T-helper 1 cell (primary cell): ENCODE measurements at regions not wholly inside any gene's neighbourhood (a gene's known extent, or its start where the extent isn't known, plus 50 kb on each side); places are given as distances from the start of the nearest gene placed in this dataset.
"Not testable (repeated sequence)": the region's sequence is repeated elsewhere in the genome, so short reads cannot be mapped to it uniquely, and the experiment has no call there.

Source experiments
- DNase-seq, 5 donors: peaks; one replicate each; pipeline ENCODE4 v3.0.0-alpha.2; 2012 to 2020

GRCh38 chr10:108037061-108037460 is 872.6 kb upstream of the SORCS1 start:
- DNase-seq, result no peak

GRCh38 chr10:108036265-108036664 is 871.8 kb upstream of the SORCS1 start:
- DNase-seq, result no peak

- DNase-seq, result no peak
These were observed 870.3 kb upstream of the SORCS1 start for GRCh38 chr10:108034829-108035228.

- DNase-seq, result not testable (repeated sequence)
These were observed 869.0 kb upstream of the SORCS1 start for GRCh38 chr10:108033518-108033917.

DNA sequence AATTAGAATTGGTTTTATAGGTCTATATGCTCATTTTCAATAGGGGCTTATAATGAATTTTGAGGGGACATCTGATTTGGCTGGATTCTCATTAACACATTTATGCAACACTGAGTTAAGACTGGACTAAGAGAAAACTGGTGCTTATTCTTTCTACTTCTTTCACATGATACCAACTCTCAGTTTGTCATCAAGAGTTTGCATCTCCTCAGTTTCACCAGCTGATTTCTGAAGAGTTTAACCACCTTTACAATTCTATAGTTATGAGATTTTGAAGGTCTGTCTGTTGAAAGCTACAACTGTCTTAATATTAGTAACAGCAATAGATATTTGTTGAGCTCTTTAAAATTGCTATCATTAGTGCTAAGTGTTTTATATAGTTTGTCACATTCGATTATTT is 867.0 kb upstream of the SORCS1 start:
- DNase-seq, result no peak

GRCh38 chr10:108014902-108015177 is 850.3 kb upstream of the SORCS1 start:
- DNase-seq, result no peak

DNA sequence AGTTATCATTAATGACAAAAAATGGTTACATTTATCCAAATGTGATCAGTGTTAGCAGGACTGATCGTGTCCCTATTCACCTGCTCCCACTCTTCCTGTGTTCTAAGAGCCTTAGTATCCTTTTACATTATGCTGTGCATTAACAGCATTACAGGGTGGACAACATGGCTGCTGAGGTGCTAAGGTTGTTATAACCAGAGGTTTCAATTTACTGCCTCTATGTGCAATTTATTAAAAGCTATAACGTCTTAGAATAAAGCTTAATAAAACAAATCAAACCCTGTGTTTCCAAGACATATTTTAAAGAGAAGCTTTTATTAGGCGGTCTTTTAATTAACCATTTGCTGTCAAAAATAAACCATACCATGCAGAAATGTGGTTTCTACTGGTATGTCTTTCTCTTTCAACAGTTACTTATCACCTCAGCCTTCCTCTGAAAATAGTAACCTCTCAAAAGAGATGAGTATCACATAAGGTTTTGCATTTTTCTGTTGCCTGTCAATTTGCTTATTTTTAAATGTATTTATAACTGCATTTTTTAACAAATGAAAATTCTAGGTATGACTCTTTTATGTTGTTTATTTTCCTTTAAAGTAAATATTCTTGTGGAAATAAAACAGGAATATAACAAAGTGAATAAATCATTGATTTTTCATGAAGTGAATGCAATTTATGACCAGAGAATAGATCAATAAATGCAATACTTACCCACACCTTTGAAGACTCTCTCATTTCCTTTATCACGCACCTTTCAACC is 849.8 kb upstream of the SORCS1 start:
- no peak for DNase-seq

GRCh38 chr10:108005627-108006026 is 841.1 kb upstream of the SORCS1 start:
- DNase-seq, result no peak

DNA sequence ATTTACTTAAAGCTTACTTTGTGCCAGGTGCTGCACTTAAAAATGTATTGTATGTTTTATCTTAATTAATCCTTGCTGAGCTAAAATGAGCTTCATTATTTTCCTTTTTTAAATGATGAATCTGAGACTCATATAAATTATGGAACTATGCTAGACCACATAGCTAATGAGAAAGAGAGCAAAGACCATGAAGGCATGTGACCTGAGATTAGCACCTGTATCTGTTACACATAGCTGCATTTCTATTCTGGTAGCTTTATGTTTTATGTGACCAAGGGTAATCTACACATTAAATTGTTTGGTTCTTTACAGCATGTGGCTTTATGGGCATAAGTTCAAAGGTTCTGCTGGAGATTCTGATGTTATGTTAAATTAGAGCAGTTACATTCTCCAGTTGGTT is 839.1 kb upstream of the SORCS1 start:
- DNase-seq, result no peak

DNA sequence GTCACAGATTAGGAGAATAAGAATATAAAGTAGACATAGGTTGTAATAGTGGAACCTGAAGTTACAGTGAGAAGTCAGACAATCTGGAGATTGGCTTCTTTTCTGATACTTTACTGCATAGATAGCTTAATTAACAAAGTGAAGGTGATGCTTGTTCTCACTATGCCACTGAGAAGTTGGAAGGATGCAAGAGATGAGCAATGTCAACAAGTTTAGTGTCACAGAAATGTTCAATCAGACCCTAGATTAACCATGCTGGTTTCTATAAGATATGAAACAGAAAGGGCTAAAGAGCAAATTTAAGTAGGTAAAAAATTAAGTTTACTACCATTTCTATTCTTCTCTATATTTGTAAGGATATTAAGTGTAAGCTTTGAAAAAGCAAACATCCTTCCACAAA is 838.6 kb upstream of the SORCS1 start:
- DNase-seq, result no peak

DNA sequence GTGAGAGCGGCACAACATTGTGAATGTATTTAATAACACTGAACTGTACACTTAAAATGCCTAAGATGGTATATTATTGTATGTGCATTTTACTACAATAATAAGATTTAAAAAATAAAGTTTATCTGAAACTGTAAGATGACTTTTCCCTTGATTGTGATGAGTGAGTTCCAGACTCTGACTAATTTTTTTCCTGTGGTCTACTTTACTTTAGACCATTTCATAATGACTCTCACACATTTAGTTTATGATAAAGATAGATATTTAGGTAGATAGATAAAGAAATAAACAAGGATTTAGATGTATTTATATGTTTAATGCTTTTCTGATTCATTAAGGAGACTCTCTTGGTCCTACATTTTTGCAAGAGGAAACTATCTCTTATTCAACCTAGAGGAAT is 835.9 kb upstream of the SORCS1 start:
- DNase-seq, result no peak

DNA sequence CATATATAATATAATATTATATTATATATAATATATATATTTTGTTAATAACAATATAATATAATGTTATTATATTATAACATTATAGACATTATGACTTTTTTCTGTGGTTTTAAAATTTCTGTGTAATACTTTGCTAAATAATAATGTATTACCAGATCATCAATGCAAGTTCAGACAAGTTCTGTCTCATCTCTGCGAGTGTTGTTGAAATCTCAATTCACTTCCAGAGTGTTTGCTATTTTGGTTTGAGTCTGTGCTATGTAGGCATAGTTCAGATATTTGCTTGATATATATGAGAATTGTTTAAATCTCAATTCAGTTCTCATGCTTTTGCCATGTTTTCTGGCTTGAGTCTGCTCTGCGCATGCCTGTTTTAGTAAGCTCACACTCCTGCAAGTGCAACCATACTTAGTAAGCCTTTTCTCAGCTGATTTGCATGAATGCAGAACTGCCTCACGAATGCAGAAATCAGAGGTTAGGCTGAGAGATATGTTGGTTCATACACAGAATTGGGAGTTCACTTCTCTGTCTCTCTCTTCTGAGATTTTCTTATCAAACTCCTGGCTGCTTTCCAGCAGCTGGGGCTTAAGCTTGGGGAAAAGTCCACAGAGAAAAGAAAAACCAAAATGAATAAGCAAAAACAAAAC is 830.2 kb upstream of the SORCS1 start:
- no peak for DNase-seq

- DNase-seq, result no peak
These were observed 822.1 kb upstream of the SORCS1 start for GRCh38 chr10:107986571-107986970.

DNA sequence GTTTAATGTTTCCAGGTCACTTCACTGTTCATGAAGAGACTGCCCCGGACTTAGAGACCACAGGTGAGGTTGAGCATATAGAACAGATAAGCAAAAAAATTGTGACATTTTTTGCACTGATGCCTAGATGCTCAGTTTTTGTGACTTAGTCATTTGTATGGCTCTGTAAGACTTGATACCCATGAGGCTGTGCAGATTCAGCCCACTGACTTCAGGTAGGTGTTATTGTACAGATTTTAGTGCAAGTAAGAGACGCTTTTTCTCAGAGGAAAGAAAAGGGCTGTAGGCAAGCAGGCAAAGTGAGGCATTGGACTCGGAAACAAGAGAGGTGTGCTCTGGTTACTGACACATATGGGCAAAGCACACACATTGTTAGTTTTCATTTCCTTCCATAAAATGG is 820.1 kb upstream of the SORCS1 start:
- no peak for DNase-seq

DNA sequence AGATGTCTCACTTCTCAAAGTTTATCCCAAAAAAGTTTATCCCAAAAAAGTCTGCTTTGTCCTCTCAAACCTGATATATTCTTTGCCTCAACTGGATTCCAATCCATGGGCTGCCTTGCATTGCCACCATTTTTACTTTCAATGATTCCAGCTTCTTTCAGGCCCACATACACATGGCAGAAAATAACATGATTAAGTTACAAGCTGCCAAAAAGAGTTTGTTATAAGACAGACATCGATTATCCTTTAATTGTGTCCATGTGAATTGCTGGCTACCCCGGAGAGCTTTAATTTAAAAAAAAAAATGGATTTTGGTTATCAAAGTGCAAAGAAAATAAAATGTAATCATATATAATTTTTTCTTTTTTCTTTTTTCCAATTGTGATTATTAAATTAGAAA is 819.6 kb upstream of the SORCS1 start:
- no peak for DNase-seq

DNA sequence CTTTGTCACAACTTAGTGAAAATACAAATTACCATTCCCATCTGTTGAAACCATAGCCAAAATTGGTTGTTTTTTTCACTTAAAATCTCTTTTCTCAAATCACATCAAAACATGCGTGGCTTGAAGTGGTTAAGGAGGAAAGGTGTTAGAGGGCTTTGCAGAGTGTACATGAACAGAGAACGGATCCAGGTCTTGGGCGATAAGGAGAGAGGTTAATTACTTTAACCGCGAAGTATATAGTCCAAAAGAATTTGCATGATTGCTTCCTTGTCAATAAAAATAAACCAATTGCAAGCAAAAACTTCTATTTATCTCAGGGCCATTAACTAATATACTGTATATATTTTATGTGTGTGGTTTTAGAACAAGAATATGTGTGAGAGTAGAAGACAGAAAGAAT is 813.9 kb upstream of the SORCS1 start:
- DNase-seq, result no peak

DNA sequence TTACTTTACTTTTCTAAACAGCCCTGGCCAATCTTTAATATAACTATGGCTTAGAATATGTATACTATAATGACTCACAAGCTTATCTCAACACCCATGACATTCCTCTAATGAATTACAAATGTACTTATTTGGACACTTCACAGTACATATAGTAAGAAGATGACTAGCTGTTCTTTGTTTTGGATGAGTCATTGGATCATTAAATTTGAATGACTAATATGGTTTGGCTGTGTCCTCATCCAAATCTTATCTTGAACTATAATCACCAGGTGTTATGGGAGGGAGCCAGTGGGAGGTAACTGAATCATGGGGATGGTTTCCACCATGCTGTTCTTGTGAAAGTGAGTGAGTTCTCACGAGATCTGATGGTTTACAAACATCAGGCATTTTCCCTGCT is 807.5 kb upstream of the SORCS1 start:
- DNase-seq, result no peak

DNA sequence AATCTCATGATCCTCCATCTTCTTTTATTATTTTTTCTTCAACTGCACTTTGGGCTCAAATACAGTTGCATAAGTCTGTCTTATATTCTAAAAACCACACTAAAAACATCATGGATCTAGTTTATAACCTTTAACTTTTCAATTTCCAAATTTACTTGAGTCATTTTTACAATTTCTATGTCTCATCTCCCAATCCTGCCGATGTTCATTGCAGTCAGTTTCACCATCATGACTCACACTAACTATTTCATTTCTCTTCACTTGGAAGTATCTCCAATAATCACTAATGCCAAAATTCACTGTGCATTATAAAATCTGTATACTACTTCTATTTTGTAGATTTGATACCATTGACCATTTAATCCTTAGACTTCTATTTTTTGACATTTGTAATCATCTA is 806.9 kb upstream of the SORCS1 start:
- DNase-seq, result no peak

DNA sequence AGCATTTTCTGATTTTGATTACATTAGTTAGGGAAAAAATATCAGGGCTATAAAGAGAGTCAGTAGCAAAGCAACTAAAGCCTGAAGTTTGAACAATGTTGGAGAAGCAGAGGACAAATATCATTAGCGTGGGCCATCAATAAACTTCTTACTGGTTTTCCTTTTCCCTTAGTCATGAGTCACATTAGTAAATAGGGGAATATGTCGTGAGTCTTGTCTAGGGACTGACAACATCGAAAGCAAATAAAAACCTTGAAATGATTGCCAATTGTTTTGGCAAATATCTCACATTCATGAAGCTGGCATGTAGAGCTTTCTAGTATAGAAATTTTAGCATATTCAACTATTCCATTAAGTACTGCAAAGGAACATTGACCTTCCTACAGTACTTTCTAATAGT is 806.0 kb upstream of the SORCS1 start:
- no peak for DNase-seq

GRCh38 chr10:107969936-107970335 is 805.4 kb upstream of the SORCS1 start:
- no peak for DNase-seq

DNA sequence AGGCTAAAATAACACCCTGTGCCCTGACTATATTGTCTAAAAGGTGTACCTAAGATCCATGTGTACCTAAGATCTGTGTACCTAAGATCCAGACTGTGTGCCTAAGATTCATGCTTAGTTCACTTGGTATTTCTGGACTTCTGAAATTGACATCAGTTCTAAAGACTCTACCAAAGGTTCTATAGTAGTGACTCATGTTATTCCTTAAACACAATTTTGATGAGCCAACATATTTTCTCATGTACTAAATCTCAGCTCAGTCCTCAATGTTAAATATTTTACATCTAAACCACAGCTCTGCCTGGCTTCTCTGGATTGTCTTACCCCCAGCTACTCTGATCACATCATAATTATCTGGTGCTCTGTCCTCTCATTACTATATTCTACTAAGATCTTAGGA is 802.3 kb upstream of the SORCS1 start:
- no peak for DNase-seq

GRCh38 chr10:107952649-107953556 is 788.4 kb upstream of the SORCS1 start:
- DNase-seq, result no peak

DNA sequence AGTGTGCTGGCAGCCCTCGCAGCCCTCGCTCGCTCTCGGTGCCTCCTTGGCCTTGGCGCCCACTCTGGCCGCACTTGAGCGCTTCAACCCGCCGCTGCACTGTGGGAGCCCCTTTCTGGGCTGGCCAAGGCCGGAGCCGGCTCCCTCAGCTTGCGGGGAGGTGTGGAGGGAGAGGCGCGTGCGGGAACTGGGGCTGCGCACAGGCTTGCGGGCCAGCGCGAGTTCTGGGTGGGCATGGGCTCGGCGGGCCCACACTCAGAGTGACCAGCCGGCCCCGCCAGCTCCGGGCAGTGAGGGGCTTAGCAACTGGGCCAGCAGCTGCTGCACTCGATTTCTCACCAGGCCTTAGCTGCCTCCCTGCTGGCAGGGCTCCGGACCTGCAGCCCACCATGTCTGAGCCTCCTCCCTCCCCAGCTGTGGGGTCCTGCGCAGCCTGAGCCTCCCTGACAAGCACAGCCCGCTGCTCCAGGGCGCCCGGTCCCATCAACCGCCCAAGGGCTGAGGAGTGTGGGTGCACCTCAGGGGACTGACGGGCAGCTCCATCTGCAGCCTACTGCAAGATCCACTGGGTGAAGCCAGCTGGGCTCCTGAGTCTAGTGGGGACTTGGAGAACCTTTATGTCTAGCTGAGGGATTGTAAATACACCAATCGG is 786.0 kb upstream of the SORCS1 start:
- not testable (repeated sequence) for DNase-seq
